Subcutaneous abdominal adipose tissue (tissue), 5 donors: ENCODE measurements at regions not wholly inside any gene's neighbourhood (a gene's known extent, or its start where the extent isn't known, plus 50 kb on each side); places are given as distances from the start of the nearest gene placed in this dataset.

ENCODE experiments used
- H3K27ac ChIP-seq: one replicate; pipeline ENCODE4 v1.7.0; 2013; ENCODE audit warnings: low read depth, mild to moderate bottlenecking, inconsistent platforms, low read length, moderate library complexity
- H3K27me3 ChIP-seq, 5 donors: one replicate each; pipeline ENCODE4 v1.7.0; 2013; ENCODE audit warnings: low read length in 5 of 5, inconsistent platforms in 1 of 5; ENCODE audit not compliant: control insufficient read depth in 5 of 5, insufficient read depth in 4 of 5
- H3K36me3 ChIP-seq, 5 donors: one replicate each; pipeline ENCODE4 v1.7.0; 2013; ENCODE audit warnings: low read length in 5 of 5; ENCODE audit not compliant: control insufficient read depth in 5 of 5, insufficient read depth in 5 of 5
- H3K4me1 ChIP-seq, 5 donors: one replicate each; pipeline ENCODE4 v1.7.0; 2013; ENCODE audit warnings: low read length in 5 of 5, mild to moderate bottlenecking in 3 of 5, moderate library complexity in 1 of 5; ENCODE audit not compliant: control insufficient read depth in 5 of 5, insufficient read depth in 5 of 5
- H3K4me3 ChIP-seq, 5 donors: one replicate each; pipeline ENCODE4 v1.7.0; 2013; ENCODE audit warnings: low read length in 5 of 5, low read depth in 1 of 5
- H3K9ac ChIP-seq, 5 donors: one replicate each; pipeline ENCODE4 v1.7.0; 2013; ENCODE audit warnings: low read length in 5 of 5, mild to moderate bottlenecking in 4 of 5, moderate library complexity in 3 of 5
- H3K9me3 ChIP-seq, 5 donors: one replicate each; pipeline ENCODE4 v1.7.0; 2013; ENCODE audit warnings: low read length in 5 of 5; ENCODE audit not compliant: control insufficient read depth in 5 of 5
- donor health status: healthy.
- donor health status: healthy.
- donor health status: healthy.
- donor health status: healthy.
- donor health status: healthy.

DNA sequence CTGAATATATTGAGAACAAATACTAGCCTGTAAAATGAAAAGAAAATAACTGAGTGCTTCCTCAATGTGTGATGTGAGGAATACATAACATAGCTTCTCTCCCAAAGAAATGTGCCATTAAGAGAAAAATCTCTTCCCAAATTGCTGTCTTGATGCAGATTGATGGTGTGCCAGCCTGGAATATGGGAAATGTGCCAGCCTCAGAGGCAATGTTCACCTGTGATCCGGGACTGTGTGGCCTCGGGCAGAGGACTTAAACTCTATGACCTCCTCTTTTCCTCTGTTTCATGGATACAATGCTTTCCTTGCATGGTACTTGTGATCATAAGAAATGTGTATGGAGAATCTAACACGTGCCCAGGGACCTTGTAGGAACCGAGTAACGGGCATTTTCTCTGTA, 370.9 kb downstream of the DIRAS2 start:
- H3K4me3 ChIP-seq = no peak overlapping the region

DNA sequence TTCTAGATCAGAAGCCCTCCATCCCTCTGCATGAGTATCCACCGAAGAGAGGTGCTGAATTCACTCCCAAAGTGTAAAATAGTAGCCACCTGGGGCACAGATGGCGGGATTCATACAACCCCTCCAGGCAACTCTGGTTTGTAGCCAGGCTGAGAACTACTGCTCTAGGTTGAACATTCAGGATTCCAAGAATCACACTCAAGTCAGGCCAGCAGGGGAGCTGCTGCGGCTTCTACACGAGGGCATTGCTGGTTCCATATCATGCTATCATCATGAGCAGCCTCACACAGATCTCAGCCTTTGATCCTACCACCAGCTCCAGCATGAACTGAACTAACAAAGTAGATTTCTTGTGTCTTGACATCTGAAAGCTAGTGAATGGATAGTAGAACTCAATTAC, 367.9 kb downstream of the DIRAS2 start:
- Histone ChIP-seq H3K9ac (no peak overlapping the region), H3K36me3 (no peaks in the 10 kb centered on the region), H3K4me3 (no peak overlapping the region), H3K4me1 (no peaks in the 10 kb centered on the region), H3K27ac (no peak overlapping the region), H3K27me3 (peaks cover 0 to 7% (median 6%) of the 10 kb centered on the region in 5 donors), H3K9me3 (peaks cover 0 to 4% (median 0%) of the 10 kb centered on the region in 5 donors)

More for the DNA sequence above, 370.9 kb downstream of the DIRAS2 start:
- Histone ChIP-seq H3K36me3 (no peaks in the 10 kb centered on the region), H3K9me3 (peaks cover 0 to 4% (median 0%) of the 10 kb centered on the region in 5 donors), H3K27me3 (peaks cover 0 to 7% (median 6%) of the 10 kb centered on the region in 5 donors), H3K9ac (no peak overlapping the region), H3K27ac (no peak overlapping the region), H3K4me1 (no peaks in the 10 kb centered on the region)

DNA sequence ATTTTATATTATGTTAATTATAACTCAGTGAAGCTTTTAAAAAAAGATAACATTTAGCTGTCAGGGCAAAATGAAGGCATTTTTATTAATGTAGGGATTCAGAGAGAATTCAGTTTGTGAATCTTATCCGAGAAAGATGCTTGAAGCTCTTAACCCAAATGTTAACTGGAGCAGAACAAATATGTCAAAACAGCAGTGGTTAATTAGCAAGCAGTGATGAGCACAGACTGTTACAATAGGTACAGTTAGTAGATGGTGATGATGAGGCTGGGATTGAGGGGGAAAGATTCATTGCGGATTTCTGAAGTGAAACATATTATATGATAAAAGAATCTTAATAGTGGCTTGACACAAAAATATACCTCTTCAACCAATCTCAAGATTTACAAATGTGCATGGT, 356.7 kb downstream of the DIRAS2 start:
- Histone ChIP-seq H3K9ac (no peak overlapping the region), H3K4me3 (no peak overlapping the region), H3K36me3 (no peaks in the 10 kb centered on the region), H3K4me1 (no peaks in the 10 kb centered on the region), H3K9me3 (peaks cover 0 to 2% (median 0%) of the 10 kb centered on the region in 5 donors), H3K27me3 (peaks cover 0 to 5% (median 0%) of the 10 kb centered on the region in 5 donors), H3K27ac (no peak overlapping the region)

DNA sequence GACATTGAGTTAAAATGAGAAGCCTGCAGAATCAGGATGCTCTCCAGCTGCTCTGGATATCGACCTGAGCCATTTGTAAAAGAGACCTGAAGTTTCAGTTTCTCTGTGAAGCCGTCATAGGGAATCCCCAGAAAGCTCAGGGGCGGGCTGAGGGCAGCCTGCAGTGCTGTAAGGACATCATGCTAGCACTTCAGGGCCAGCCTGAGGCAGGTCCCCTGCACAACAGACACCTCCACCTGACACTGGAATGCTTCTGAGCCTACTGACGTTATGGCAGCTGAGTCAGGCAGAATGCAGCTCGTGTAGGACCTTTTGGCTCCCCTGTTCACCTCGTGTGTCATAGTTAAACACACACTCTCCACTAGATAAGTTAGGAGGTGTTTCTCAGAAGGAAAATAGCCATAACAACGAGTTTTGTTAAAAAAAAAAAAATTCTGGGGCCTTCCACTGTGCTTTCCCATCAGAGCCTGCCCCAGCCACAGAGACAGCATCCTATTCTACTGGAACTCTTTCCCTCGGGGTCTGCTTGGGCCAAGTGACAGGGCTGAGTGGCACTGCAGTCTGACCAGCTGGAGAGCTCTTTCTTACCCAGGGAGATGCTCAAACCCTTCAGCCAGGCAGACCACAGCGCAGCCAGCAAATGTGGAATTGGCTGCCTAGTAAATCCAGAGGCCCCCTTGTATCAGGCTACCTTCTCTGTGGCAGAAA, 354.9 kb downstream of the DIRAS2 start:
- H3K4me3 ChIP-seq = no peak overlapping the region
- peaks cover 0 to 5% (median 0%) of the 10 kb centered on the region in 5 donors for H3K27me3 ChIP-seq
- no peaks in the 10 kb centered on the region for H3K4me1 ChIP-seq
- peaks cover 0 to 2% (median 0%) of the 10 kb centered on the region in 5 donors for H3K9me3 ChIP-seq
- H3K9ac ChIP-seq = no peak overlapping the region
- H3K36me3 ChIP-seq = no peaks in the 10 kb centered on the region
- no peak overlapping the region for H3K27ac ChIP-seq

DNA sequence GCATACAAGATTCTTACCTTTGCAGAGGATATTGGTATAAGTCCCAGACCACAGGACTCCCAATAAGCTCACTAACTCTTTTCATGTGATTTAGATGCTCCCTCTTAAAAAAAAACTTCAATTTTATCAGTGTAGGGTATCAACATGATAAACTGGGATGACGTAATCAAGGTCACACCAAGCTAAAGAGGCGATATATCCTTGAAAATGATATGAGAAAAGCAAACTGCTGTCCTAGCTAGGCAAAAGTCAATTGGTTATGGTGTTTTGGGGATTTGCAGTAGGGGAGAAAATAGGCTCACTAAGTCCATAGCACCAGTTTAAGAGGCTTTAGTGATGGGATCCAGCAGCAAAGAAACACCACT, 354.4 kb downstream of the DIRAS2 start:
- Histone ChIP-seq H3K27me3 (peaks cover 0 to 5% (median 0%) of the 10 kb centered on the region in 5 donors), H3K27ac (no peak overlapping the region), H3K4me1 (no peaks in the 10 kb centered on the region), H3K36me3 (no peaks in the 10 kb centered on the region), H3K9me3 (peaks cover 0 to 2% (median 0%) of the 10 kb centered on the region in 5 donors), H3K9ac (no peak overlapping the region), H3K4me3 (no peak overlapping the region)

DNA sequence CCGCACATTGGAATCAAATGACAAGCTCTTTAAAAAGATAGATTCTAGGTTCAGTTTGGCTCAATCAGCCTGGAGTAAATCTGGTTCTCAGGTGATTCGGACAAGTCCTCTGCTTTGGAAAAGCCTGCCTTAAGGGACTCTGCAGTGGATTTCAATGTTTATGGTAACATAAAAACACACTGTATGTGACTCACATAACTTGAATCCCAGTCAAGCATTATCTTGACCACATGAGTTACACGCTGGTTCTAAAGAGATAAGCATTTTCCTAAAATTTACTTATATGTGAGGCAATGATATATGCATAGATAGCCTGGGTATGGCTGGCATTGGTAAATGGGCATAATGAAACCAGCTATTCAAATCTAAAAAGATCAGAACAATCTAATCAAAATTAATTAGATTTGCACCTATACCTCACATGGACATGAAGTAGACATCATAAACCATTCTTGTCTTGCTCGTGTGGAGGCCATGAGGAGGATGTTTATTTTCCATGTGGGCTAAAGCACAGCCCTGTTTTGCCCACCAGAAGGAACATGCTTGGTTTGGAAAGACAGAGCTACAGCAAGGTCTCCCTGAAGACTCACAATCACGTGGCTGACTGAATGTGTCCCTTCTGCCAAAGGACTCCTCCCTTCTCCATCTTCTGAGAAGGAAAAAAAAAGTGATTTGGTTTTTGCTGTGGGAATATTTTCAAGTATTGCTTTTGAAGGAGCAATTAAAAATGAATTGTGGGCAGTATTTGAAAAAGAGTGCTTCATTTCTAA, 351.7 kb downstream of the DIRAS2 start:
- no peak overlapping the region for H3K27ac ChIP-seq
- no peaks in the 10 kb centered on the region for H3K4me1 ChIP-seq
- no peak overlapping the region for H3K4me3 ChIP-seq
- H3K9ac ChIP-seq = no peak overlapping the region
- peaks cover 0 to 5% (median 0%) of the 10 kb centered on the region in 5 donors for H3K27me3 ChIP-seq
- H3K36me3 ChIP-seq = no peaks in the 10 kb centered on the region
- peaks cover 0 to 2% (median 0%) of the 10 kb centered on the region in 5 donors for H3K9me3 ChIP-seq

DNA sequence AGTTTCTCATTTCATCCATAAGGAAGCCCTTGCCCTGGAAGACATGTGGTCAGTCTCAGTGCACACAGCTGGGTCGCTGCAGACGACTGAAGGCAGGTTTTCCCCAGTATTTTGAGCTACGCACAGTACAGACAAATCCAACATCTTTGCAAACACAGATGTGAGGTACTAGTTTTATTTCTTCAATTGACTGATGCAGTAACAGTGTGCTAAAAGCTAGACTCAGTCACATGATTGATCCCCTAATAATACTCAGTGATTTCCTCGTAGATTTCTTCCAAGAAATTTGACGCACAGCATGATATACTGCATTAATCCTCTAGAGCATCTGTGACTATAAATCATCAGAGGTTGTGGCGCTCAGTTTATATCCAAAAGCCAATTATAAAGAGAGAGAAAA, 346.1 kb downstream of the DIRAS2 start:
- Histone ChIP-seq H3K9me3 (no peaks in the 10 kb centered on the region), H3K36me3 (no peaks in the 10 kb centered on the region), H3K4me3 (no peak overlapping the region), H3K4me1 (no peaks in the 10 kb centered on the region), H3K27ac (no peak overlapping the region), H3K9ac (no peak overlapping the region), H3K27me3 (peaks cover 0 to 8% (median 0%) of the 10 kb centered on the region in 5 donors)

DNA sequence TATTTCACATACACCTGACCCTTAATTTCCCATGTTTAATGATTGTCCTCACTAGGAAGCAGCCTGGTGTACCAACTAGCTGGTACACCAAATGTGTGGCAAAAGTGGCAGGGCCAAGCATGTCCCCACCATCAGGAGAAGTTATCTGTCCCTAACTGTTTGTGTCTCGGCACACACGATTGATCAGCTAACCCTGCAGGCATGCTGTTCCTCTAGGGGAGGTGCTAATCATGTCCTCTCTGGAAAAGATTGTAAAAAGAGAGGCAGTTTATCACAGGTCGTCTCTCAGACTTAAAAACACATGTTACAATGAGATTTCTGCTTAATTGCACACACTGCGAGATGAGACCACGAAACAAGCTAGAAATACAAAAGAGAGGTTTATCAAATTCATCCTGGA, 342.7 kb downstream of the DIRAS2 start:
- H3K9me3 ChIP-seq = no peaks in the 10 kb centered on the region
- H3K4me3 ChIP-seq = no peak overlapping the region
- H3K36me3 ChIP-seq = no peaks in the 10 kb centered on the region
- no peaks in the 10 kb centered on the region for H3K4me1 ChIP-seq
- H3K27ac ChIP-seq = no peak overlapping the region
- H3K27me3 ChIP-seq = peaks cover 0 to 8% (median 7%) of the 10 kb centered on the region in 5 donors
- H3K9ac ChIP-seq = no peak overlapping the region

DNA sequence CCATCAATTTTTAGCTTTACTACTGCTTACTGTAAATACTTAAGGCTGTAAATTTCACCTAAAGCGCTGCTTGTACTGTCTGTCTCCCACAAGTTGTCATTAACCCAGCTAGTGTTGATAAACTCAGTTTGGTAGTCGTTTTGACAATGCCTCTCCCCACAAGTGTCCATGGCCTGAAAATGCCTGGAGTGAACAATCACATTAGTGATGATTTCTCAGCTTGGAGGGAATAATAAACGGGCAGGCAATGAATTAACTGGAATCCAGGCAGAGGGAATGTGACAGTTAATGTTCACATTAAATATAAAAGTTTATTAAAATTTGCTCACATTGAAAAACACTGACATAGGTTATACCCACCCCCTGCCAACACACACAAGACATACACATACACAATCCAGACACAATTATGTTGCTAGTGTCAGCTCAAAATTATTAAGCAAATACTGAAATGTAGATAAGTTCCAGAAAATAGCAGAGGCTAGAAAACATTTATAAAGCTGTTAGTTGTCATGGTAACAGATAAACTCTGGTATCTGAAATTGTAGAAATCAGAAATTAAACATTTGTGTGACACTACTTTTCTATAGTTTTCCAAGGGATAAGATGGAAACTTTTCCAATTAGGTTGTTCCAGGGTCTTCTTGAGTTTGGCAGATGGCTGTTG, 341.9 kb downstream of the DIRAS2 start:
- no peaks in the 10 kb centered on the region for H3K36me3 ChIP-seq
- H3K4me1 ChIP-seq = no peaks in the 10 kb centered on the region
- no peak overlapping the region for H3K9ac ChIP-seq
- H3K27me3 ChIP-seq = peaks cover 0 to 11% (median 8%) of the 10 kb centered on the region in 5 donors
- H3K27ac ChIP-seq = no peak overlapping the region
- no peaks in the 10 kb centered on the region for H3K9me3 ChIP-seq
- H3K4me3 ChIP-seq = no peak overlapping the region

DNA sequence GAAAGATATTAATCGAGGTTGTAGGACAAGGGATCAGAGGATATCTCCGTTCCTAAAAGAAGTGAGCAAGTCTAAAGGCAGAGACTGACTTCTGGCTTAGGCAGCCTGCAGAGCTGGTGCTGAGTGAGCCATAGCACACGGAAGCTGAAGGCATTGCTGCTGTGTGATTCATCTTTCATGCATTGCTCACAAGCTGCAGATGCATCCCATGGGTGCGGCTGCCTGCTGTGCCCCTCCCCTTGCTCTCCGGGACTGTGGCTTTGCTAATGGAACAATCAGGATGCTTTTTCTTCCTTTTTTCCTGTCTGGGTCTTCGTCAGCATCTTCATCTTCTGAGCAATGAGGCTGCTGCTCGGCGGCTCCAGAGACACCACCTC, 341.4 kb downstream of the DIRAS2 start:
- no peak overlapping the region for H3K4me3 ChIP-seq
- no peaks in the 10 kb centered on the region for H3K4me1 ChIP-seq
- peaks cover 0 to 14% (median 8%) of the 10 kb centered on the region in 5 donors for H3K27me3 ChIP-seq
- H3K9me3 ChIP-seq = no peaks in the 10 kb centered on the region
- no peaks in the 10 kb centered on the region for H3K36me3 ChIP-seq
- no peak overlapping the region for H3K9ac ChIP-seq
- H3K27ac ChIP-seq = no peak overlapping the region
